HG02763 (cell line): ENCODE measurements at regions not wholly inside any gene's neighbourhood (a gene's known extent, or its start where the extent isn't known, plus 50 kb on each side); places are given as distances from the start of the nearest gene placed in this dataset.

Experiments used
- ATAC-seq: cut with Tn5 transposase; IDR thresholded peaks from one replicate; pipeline ENCODE4 v1.9.1; 2021; ENCODE audit warnings: mild to moderate bottlenecking, moderate library complexity; ENCODE audit not compliant: unreplicated experiment

- no peak for ATAC-seq
Measured at GRCh38 chr13:40103864-40104263, 448.4 kb downstream of the COG6 start.

GRCh38 chr13:40105231-40105630 lies 449.8 kb downstream of the COG6 start:
- ATAC-seq: no peak

GRCh38 chr13:40109351-40109844 lies 453.9 kb downstream of the COG6 start:
- no peak for ATAC-seq

GRCh38 chr13:40113643-40114304 lies 458.3 kb downstream of the COG6 start:
- ATAC-seq: no peak

GRCh38 chr13:40114305-40114896 lies 458.9 kb downstream of the COG6 start:
- ATAC-seq: no peak

- no peak for ATAC-seq
Measured at GRCh38 chr13:40115426-40115825, 460.0 kb downstream of the COG6 start.

- ATAC-seq: peak; percentile 90
Measured at GRCh38 chr13:40116008-40116407, 460.5 kb downstream of the COG6 start.

- no peak for ATAC-seq
Measured at GRCh38 chr13:40118337-40118736, 462.9 kb downstream of the COG6 start.

- no peak for ATAC-seq
Measured at GRCh38 chr13:40119852-40120251, 464.4 kb downstream of the COG6 start.

GRCh38 chr13:40120288-40120687 lies 464.8 kb downstream of the COG6 start:
- ATAC-seq: no peak

GRCh38 chr13:40120781-40121180 lies 465.3 kb downstream of the COG6 start:
- ATAC-seq: no peak

- no peak for ATAC-seq
Measured at GRCh38 chr13:40121722-40122121, 466.3 kb downstream of the COG6 start.

GRCh38 chr13:40123962-40124632 lies 468.6 kb downstream of the COG6 start:
- ATAC-seq: no peak

GRCh38 chr13:40124633-40125015 lies 469.2 kb downstream of the COG6 start:
- ATAC-seq: no peak

- no peak for ATAC-seq
Measured at GRCh38 chr13:40125336-40125735, 469.9 kb downstream of the COG6 start.

- no peak for ATAC-seq
Measured at GRCh38 chr13:40126306-40127085, 471.0 kb downstream of the COG6 start.

- ATAC-seq: no peak
Measured at GRCh38 chr13:40127476-40127875, 472.0 kb downstream of the COG6 start.

GRCh38 chr13:40127925-40128324 lies 472.5 kb downstream of the COG6 start:
- no peak for ATAC-seq

- no peak for ATAC-seq
Measured at GRCh38 chr13:40129467-40129866, 474.0 kb downstream of the COG6 start.

- no peak for ATAC-seq
Measured at GRCh38 chr13:40130871-40131636, 475.6 kb downstream of the COG6 start.

- ATAC-seq: no peak
Measured at GRCh38 chr13:40132249-40132648, 476.8 kb downstream of the COG6 start.
